SU-DHL-6 (cell line): ENCODE measurements at regions not wholly inside any gene's neighbourhood (a gene's known extent, or its start where the extent isn't known, plus 50 kb on each side); places are given as distances from the start of the nearest gene placed in this dataset.

ENCODE experiments used
- H2AFZ ChIP-seq: fragments of 200-600 bp; sonication (generic); 2 replicates; pipeline ENCODE4 v1.6.1; 2014; ENCODE audit warnings: low read depth, mild to moderate bottlenecking, moderate library complexity, mixed read lengths, antibody characterized with exemption, low read length; ENCODE audit not compliant: severe bottlenecking
- H3F3A ChIP-seq: fragments of 200-600 bp; shearing (Covaris generic); 2 replicates; pipeline ENCODE4 v1.6.0; 2016; ENCODE audit warnings: antibody characterized with exemption, mild to moderate bottlenecking; ENCODE audit not compliant: insufficient read depth
- H3K27ac ChIP-seq: fragments of 200-600 bp; sonication (generic); 2 replicates; pipeline ENCODE4 v1.5.1; 2016; ENCODE audit warnings: low read depth, mild to moderate bottlenecking, low read length, moderate library complexity, mixed read lengths
- H3K27me3 ChIP-seq: fragments of 200-600 bp; sonication (generic), shearing (Covaris generic); 2 replicates; pipeline ENCODE4 v1.6.0; 2014; ENCODE audit warnings: mild to moderate bottlenecking, low read length
- H3K36me3 ChIP-seq: fragments of 200-600 bp; sonication (generic); 2 replicates; pipeline ENCODE4 v1.6.1; 2014; ENCODE audit warnings: mild to moderate bottlenecking, low read length, mixed read lengths
- H3K4me2 ChIP-seq: fragments of 300-600, 200-600 bp; shearing (Covaris generic), sonication (generic); 2 replicates; pipeline ENCODE4 v1.6.0; 2014; ENCODE audit warnings: low read length, low read depth, mild to moderate bottlenecking; ENCODE audit not compliant: poor library complexity, severe bottlenecking
- H3K4me3 ChIP-seq: fragments of 200-600 bp; sonication (generic); 2 replicates; pipeline ENCODE4 v1.5.1; 2014; ENCODE audit warnings: antibody characterized with exemption, low read length, mild to moderate bottlenecking, mixed read lengths; ENCODE audit not compliant: insufficient read depth, poor library complexity, severe bottlenecking
- H3K79me2 ChIP-seq: fragments of 200-600 bp; sonication (generic); 2 replicates; pipeline ENCODE4 v1.6.1; 2014; ENCODE audit warnings: mild to moderate bottlenecking, low read length, moderate library complexity; ENCODE audit not compliant: insufficient read depth
- H3K9ac ChIP-seq: fragments of 200-600 bp; sonication (generic); 2 replicates; pipeline ENCODE4 v1.7.0; 2014; ENCODE audit warnings: mild to moderate bottlenecking, low read length
- H3K9me2 ChIP-seq: fragments of 200-600 bp; sonication (generic); replicated peaks from 2 replicates; pipeline ENCODE4 v1.6.1; 2014; ENCODE audit warnings: low read length; ENCODE audit not compliant: insufficient read depth
- H3K9me3 ChIP-seq: fragments of 200-600 bp; sonication (generic); 2 replicates; pipeline ENCODE4 v1.6.1; 2014; ENCODE audit warnings: low read length, mixed read lengths; ENCODE audit not compliant: insufficient read depth
- H4K20me1 ChIP-seq: fragments of 200-600 bp; sonication (generic); 2 replicates; pipeline ENCODE4 v1.6.1; 2014; ENCODE audit warnings: low read depth, mild to moderate bottlenecking, antibody characterized with exemption, low read length, moderate library complexity, mixed read lengths
- EZH2phosphoT487 ChIP-seq: fragments of 200-600 bp; sonication (generic), shearing (Covaris generic); conservative IDR thresholded peaks from 2 replicates; pipeline ENCODE4 v1.6.1; 2018; ENCODE audit warnings: mild to moderate bottlenecking, antibody characterized with exemption, low read length, moderate library complexity, mixed read lengths
- TF ChIP-seq, protein P1 (sequence below): fragments of 200-600 bp; sonication (generic); IDR thresholded peaks from one replicate; pipeline ENCODE4 v1.5.1; 2017; ENCODE audit warnings: antibody characterized with exemption, mild to moderate bottlenecking, low read length, moderate library complexity; ENCODE audit not compliant: insufficient read depth, poor library complexity, severe bottlenecking

DNA sequence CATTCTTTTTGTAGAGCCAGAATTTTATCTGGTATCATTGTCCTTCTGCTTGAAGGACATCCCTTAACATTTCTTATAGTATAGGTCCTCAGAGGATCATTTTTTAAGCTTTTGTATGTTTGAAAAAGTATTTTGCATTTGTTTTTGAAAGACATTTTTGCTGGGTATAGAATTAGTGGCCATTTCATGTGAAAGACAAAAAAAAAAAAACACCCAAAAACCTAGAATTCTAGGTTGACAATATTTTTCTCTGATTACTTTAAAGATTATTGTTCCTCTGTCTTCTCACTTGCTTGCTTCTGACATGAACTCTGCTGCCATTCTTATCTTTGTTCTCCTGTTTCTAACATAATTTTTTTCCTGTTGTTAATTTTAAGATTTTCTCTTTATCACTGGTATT, 75.7 kb upstream of the SLC22A16 start:
- Histone ChIP-seq H3F3A (no peaks in the 10 kb centered on the region), H3K4me2 (no peak overlapping the region), H3K4me3 (no peak overlapping the region), H3K27me3 (no peaks in the 10 kb centered on the region), H3K27ac (no peak overlapping the region), H3K79me2 (no peaks in the 10 kb centered on the region), H3K36me3 (no peaks in the 10 kb centered on the region), H2AFZ (no peak overlapping the region), H3K9me2 (no peaks in the 10 kb centered on the region), H3K9ac (no peak overlapping the region), H4K20me1 (no peaks in the 10 kb centered on the region), H3K9me3 (no peaks in the 10 kb centered on the region)
- TF ChIP-seq, protein P1, sequence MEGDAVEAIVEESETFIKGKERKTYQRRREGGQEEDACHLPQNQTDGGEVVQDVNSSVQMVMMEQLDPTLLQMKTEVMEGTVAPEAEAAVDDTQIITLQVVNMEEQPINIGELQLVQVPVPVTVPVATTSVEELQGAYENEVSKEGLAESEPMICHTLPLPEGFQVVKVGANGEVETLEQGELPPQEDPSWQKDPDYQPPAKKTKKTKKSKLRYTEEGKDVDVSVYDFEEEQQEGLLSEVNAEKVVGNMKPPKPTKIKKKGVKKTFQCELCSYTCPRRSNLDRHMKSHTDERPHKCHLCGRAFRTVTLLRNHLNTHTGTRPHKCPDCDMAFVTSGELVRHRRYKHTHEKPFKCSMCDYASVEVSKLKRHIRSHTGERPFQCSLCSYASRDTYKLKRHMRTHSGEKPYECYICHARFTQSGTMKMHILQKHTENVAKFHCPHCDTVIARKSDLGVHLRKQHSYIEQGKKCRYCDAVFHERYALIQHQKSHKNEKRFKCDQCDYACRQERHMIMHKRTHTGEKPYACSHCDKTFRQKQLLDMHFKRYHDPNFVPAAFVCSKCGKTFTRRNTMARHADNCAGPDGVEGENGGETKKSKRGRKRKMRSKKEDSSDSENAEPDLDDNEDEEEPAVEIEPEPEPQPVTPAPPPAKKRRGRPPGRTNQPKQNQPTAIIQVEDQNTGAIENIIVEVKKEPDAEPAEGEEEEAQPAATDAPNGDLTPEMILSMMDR, result no peak
- no peak for TF ChIP-seq EZH2phosphoT487

DNA sequence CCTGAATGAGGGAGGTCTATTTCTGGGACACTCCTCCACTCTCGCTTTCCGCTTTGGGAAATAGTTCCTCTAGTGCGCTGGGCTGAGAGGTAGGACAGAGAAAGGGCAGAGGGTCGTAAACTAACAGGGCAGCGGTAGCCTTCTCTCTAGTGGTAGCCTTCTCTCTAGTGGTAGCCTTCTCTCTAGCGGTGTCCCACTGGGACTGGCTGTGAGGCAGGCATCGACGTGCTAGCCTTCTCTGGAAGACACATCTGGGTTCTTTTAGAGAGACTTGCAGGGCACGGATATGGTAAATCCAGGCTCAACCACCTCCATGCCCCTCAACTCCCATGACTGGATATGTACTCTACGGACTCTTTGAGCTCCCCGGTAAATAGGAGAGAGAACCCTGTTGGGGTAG, 74.7 kb upstream of the SLC22A16 start:
- H3K36me3 ChIP-seq, result no peaks in the 10 kb centered on the region
- H3K79me2 ChIP-seq, result no peaks in the 10 kb centered on the region
- no peaks in the 10 kb centered on the region for H3F3A ChIP-seq
- no peaks in the 10 kb centered on the region for H3K9me2 ChIP-seq
- no peaks in the 10 kb centered on the region for H4K20me1 ChIP-seq
- TF ChIP-seq, protein P1, result no peak
- TF ChIP-seq EZH2phosphoT487, result no peak
- H3K9me3 ChIP-seq, result no peaks in the 10 kb centered on the region
- H3K9ac ChIP-seq, result no peak overlapping the region
- H3K4me3 ChIP-seq, result no peak overlapping the region
- H3K27ac ChIP-seq, result no peak overlapping the region
- no peaks in the 10 kb centered on the region for H3K27me3 ChIP-seq
- no peak overlapping the region for H2AFZ ChIP-seq
- H3K4me2 ChIP-seq, result no peak overlapping the region

- H3K27me3 ChIP-seq, result no peaks in the 10 kb centered on the region
- TF ChIP-seq EZH2phosphoT487, result no peak
- TF ChIP-seq, protein P1, result no peak
- no peaks in the 10 kb centered on the region for H3K9me3 ChIP-seq
- no peaks in the 10 kb centered on the region for H4K20me1 ChIP-seq
- H3K4me3 ChIP-seq, result no peak overlapping the region
- H3K4me2 ChIP-seq, result no peak overlapping the region
- no peak overlapping the region for H3K9ac ChIP-seq
- no peaks in the 10 kb centered on the region for H3K36me3 ChIP-seq
- H3K79me2 ChIP-seq, result no peaks in the 10 kb centered on the region
- no peak overlapping the region for H3K27ac ChIP-seq
- no peaks in the 10 kb centered on the region for H3K9me2 ChIP-seq
- no peak overlapping the region for H2AFZ ChIP-seq
- H3F3A ChIP-seq, result no peaks in the 10 kb centered on the region
Measured at GRCh38 chr6:110550353-110550752, 73.9 kb upstream of the SLC22A16 start.

GRCh38 chr6:110549277-110549676, 72.9 kb upstream of the SLC22A16 start:
- TF ChIP-seq, protein P1, result no peak
- no peak for TF ChIP-seq EZH2phosphoT487
- Histone ChIP-seq H3K9me3 (no peaks in the 10 kb centered on the region), H3K4me2 (no peak overlapping the region), H3K4me3 (no peak overlapping the region), H3K9me2 (no peaks in the 10 kb centered on the region), H3K27me3 (no peaks in the 10 kb centered on the region), H2AFZ (peak overlapping the region; percentile 46), H3K9ac (no peak overlapping the region), H3K79me2 (no peaks in the 10 kb centered on the region), H4K20me1 (no peaks in the 10 kb centered on the region), H3K27ac (no peak overlapping the region), H3K36me3 (no peaks in the 10 kb centered on the region), H3F3A (no peaks in the 10 kb centered on the region)
